Fibroblast of skin of back (primary cell): ENCODE measurements at regions not wholly inside any gene's neighbourhood (a gene's known extent, or its start where the extent isn't known, plus 50 kb on each side); places are given as distances from the start of the nearest gene placed in this dataset.
"Not testable (repeated sequence)": the region's sequence is repeated elsewhere in the genome, so short reads cannot be mapped to it uniquely, and the experiment has no call there.

Source experiments
- DNase-seq: peaks from one replicate; pipeline ENCODE4 v3.0.0-alpha.2; 2013

GRCh38 chrX:140447150-140447549 is 57.7 kb downstream of the SOX3 start:
- DNase-seq = no peak

- DNase-seq = no peak
Observed at GRCh38 chrX:140440876-140441275, 64.0 kb downstream of the SOX3 start.

GRCh38 chrX:140439476-140439875 is 65.4 kb downstream of the SOX3 start:
- DNase-seq = peak; percentile 3

GRCh38 chrX:140434347-140434746 is 70.5 kb downstream of the SOX3 start:
- DNase-seq = no peak

- no peak for DNase-seq
Observed at GRCh38 chrX:140433582-140433981, 71.3 kb downstream of the SOX3 start.

GRCh38 chrX:140432346-140433175 is 72.3 kb downstream of the SOX3 start:
- no peak for DNase-seq

GRCh38 chrX:140431521-140431920 is 73.3 kb downstream of the SOX3 start:
- no peak for DNase-seq

- DNase-seq = no peak
Observed at GRCh38 chrX:140425712-140426395, 79.0 kb downstream of the SOX3 start.

GRCh38 chrX:140422501-140422900 is 82.4 kb downstream of the SOX3 start:
- no peak for DNase-seq

GRCh38 chrX:140402131-140402530 is 102.7 kb downstream of the SOX3 start:
- not testable (repeated sequence) for DNase-seq

- not testable (repeated sequence) for DNase-seq
Observed at GRCh38 chrX:140396326-140396725, 108.5 kb downstream of the SOX3 start.

GRCh38 chrX:140393507-140393906 is 111.4 kb downstream of the SOX3 start:
- DNase-seq = no peak

GRCh38 chrX:140391313-140391712 is 113.6 kb downstream of the SOX3 start:
- DNase-seq = no peak

- DNase-seq = no peak
Observed at GRCh38 chrX:140389331-140389730, 115.5 kb downstream of the SOX3 start.

GRCh38 chrX:140362861-140363260 is 142.0 kb downstream of the SOX3 start:
- no peak for DNase-seq

GRCh38 chrX:140360924-140361323 is 143.9 kb downstream of the SOX3 start:
- no peak for DNase-seq

- DNase-seq = no peak
Observed at GRCh38 chrX:140360284-140360683, 144.6 kb downstream of the SOX3 start.

GRCh38 chrX:140355922-140356321 is 148.9 kb downstream of the SOX3 start:
- no peak for DNase-seq

- DNase-seq = no peak
Observed at GRCh38 chrX:140355429-140355828, 149.4 kb downstream of the SOX3 start.

- no peak for DNase-seq
Observed at GRCh38 chrX:140354431-140355120, 150.3 kb downstream of the SOX3 start.

GRCh38 chrX:140346729-140347128 is 158.1 kb downstream of the SOX3 start:
- DNase-seq = no peak

GRCh38 chrX:140343226-140343868 is 161.5 kb downstream of the SOX3 start:
- peak; percentile 1 for DNase-seq

- no peak for DNase-seq
Observed at GRCh38 chrX:140342410-140342809, 162.5 kb downstream of the SOX3 start.
